ENCODE measurements at regions not wholly inside any gene's neighbourhood (a gene's known extent, or its start where the extent isn't known, plus 50 kb on each side); places are given as distances from the start of the nearest gene placed in this dataset.
"Not testable (repeated sequence)": the region's sequence is repeated elsewhere in the genome, so short reads cannot be mapped to it uniquely, and the experiment has no call there.

DNA sequence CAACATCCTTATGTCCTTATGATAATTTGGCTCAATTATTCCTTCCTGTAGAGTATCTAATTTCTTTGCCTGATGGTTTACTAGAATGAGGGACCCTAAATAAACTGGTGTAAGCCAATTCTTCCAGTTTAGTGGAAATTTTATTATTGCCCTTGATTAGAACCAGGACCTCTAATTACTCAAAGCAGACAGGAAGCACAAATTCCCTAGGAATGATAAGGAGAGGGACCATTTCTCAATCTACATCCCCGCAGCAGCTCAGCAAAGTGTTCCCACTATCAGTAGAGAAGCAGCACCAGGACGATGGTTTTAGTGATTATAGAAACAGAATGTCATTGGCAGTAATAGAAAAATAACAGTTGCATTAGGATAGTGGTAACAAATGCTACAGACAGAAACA is 97.1 kb downstream of the PLPPR4 start:
- Histone ChIP-seq H3K27me3 (ENCODE audit: control insufficient read depth, insufficient read depth, low read length) (no peaks in the 10 kb centered on the region), H3K36me3 (replicated peaks; ENCODE audit: control insufficient read depth, insufficient read depth, low read length) (no peaks in the 10 kb centered on the region), H3K4me3 (ENCODE audit: insufficient read depth, low read depth, low read length) (no peak overlapping the region)
- no peak for DNase-seq

DNA sequence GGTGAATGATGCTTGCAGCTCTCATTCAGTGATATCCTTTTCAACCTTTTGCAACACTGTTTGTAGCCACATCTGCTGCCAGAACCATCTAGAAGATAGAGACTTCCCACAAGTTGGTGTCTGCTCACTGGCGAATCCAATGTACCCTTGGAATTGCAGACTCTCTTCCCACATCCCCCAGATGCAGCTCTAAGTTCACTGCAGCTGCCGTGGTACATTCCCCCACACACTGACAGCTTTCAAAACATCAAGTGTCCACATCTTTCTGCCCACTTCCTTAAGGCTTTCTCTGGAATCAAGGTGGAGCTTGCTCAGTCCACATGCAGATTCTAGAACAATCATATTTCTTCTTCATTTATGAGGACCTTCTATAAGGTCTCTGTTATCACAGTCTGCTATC is 99.2 kb downstream of the PLPPR4 start:
- no peak for DNase-seq
- Histone ChIP-seq H3K4me3 (ENCODE audit: insufficient read depth, low read depth, low read length) (no peak overlapping the region), H3K27me3 (ENCODE audit: control insufficient read depth, insufficient read depth, low read length) (no peaks in the 10 kb centered on the region), H3K36me3 (replicated peaks; ENCODE audit: control insufficient read depth, insufficient read depth, low read length) (no peaks in the 10 kb centered on the region)

DNA sequence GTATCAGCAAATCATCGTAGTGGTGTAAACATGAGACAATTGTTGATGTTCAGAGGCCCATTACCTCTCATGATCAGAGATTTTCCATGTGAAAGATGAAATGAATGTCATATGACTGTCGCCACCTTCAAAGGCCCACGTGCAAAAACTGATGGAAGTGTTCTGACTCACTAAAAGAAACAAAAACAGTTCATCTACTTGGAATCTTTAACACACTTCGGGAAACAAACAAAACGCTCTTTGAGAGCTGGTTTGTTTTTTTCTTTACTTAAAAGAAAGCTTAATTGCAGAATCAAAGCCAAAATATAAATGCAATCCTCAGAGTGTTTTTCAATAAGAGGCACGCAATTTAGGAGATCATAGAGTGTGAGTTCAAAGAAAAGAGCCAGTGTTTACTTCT is 100.8 kb downstream of the PLPPR4 start:
- Histone ChIP-seq H3K36me3 (replicated peaks; ENCODE audit: control insufficient read depth, insufficient read depth, low read length) (no peaks in the 10 kb centered on the region), H3K4me3 (ENCODE audit: insufficient read depth, low read depth, low read length) (no peak overlapping the region), H3K27me3 (ENCODE audit: control insufficient read depth, insufficient read depth, low read length) (no peaks in the 10 kb centered on the region)
- no peak for DNase-seq

- H3K27me3 ChIP-seq (ENCODE audit: control insufficient read depth, insufficient read depth, low read length) = no peaks in the 10 kb centered on the region
- no peak for DNase-seq
- no peaks in the 10 kb centered on the region for H3K36me3 ChIP-seq (replicated peaks; ENCODE audit: control insufficient read depth, insufficient read depth, low read length)
- no peak overlapping the region for H3K4me3 ChIP-seq (ENCODE audit: insufficient read depth, low read depth, low read length)
Observed at GRCh38 chr1:99365545-99365944, 101.3 kb downstream of the PLPPR4 start.

DNA sequence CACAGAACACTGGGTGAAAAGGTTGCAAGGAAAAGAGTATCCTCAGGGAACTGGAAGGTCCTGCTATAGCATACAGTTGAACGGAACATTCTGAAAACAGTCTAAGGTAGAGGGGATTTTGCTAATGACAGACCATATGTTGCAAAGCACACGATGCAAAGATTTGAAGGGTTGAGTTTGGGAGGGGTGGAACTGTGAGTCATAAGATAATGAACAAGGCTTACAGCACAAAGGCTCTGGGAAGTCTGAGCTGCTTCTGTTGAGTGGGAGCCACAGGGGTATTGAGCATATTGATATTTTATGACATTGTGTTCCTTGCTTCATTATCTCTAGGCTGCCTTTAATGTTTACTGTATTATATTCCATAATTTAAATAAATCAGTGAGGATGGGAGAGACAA is 104.9 kb downstream of the PLPPR4 start:
- Histone ChIP-seq H3K4me3 (ENCODE audit: insufficient read depth, low read depth, low read length) (no peak overlapping the region), H3K27me3 (ENCODE audit: control insufficient read depth, insufficient read depth, low read length) (no peaks in the 10 kb centered on the region), H3K36me3 (replicated peaks; ENCODE audit: control insufficient read depth, insufficient read depth, low read length) (no peaks in the 10 kb centered on the region)
- no peak for DNase-seq

DNA sequence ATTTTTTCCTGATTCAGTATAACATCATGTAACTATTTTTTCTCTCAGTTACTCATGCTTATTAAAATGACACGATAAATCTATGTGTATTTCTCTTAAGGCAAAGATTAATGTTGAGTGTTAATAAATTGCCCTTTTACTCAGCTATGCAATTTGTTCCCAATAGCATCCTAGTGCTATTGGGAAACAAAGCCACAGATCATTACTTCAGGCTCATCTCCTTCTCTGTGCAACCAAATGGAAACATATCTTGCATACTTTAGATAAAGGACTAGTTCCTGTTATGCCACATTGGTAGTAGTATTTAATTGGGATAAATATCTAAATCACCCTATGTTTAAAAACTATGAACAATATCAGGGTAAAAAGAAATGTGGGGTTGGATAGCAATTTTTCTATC is 106.2 kb downstream of the PLPPR4 start:
- Histone ChIP-seq H3K27me3 (ENCODE audit: control insufficient read depth, insufficient read depth, low read length) (no peaks in the 10 kb centered on the region), H3K36me3 (replicated peaks; ENCODE audit: control insufficient read depth, insufficient read depth, low read length) (no peaks in the 10 kb centered on the region), H3K4me3 (ENCODE audit: insufficient read depth, low read depth, low read length) (no peak overlapping the region)
- DNase-seq = no peak

DNA sequence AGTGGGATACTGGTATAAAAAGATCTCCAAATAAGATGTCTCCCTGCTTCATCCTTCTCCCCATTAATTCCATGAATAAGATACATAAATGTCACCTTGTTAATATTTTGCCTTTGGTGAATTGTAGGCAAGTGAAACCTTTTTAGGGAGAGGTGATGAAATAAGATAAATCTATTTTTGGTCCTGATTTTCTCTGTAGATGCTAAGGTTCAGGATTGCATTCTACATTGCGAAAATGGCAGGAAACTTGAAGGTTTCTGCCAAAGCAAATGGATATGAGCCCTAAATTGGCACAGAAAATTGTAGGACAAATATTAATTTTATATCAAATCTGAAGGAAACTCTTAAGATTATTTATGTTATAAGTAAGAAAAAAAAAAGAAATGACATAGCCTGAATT is 107.1 kb downstream of the PLPPR4 start:
- Histone ChIP-seq H3K4me3 (ENCODE audit: insufficient read depth, low read depth, low read length) (no peak overlapping the region), H3K36me3 (replicated peaks; ENCODE audit: control insufficient read depth, insufficient read depth, low read length) (no peaks in the 10 kb centered on the region), H3K27me3 (ENCODE audit: control insufficient read depth, insufficient read depth, low read length) (no peaks in the 10 kb centered on the region)
- DNase-seq = no peak

DNA sequence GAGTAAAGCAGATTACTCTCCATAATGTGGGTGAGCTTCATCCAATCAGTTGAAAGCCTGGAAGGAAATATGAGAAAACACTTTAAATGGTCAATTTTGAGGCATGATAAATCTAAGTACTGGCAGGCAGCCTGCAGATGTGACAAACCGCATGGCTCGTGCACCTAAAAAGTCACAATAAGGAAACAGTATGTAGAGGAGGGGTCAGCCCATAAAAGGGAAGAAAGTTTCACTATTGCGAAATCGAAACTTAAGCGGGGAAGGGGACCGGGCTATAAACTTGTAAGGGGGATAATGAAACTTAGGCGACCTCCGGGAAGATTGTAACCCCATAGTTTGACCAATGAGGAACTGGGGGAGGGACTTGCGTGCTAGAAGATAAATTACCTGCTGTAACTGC is 109.8 kb downstream of the PLPPR4 start:
- Histone ChIP-seq H3K27me3 (ENCODE audit: control insufficient read depth, insufficient read depth, low read length) (no peaks in the 10 kb centered on the region), H3K36me3 (replicated peaks; ENCODE audit: control insufficient read depth, insufficient read depth, low read length) (no peaks in the 10 kb centered on the region), H3K4me3 (ENCODE audit: insufficient read depth, low read depth, low read length) (no peak overlapping the region)
- no peak for DNase-seq

GRCh38 chr1:99374693-99375092 is 110.4 kb downstream of the PLPPR4 start:
- H3K27me3 ChIP-seq (ENCODE audit: control insufficient read depth, insufficient read depth, low read length); DNase-seq; H3K4me3 ChIP-seq (ENCODE audit: insufficient read depth, low read depth, low read length); H3K36me3 ChIP-seq (replicated peaks; ENCODE audit: control insufficient read depth, insufficient read depth, low read length): not testable (repeated sequence)

DNA sequence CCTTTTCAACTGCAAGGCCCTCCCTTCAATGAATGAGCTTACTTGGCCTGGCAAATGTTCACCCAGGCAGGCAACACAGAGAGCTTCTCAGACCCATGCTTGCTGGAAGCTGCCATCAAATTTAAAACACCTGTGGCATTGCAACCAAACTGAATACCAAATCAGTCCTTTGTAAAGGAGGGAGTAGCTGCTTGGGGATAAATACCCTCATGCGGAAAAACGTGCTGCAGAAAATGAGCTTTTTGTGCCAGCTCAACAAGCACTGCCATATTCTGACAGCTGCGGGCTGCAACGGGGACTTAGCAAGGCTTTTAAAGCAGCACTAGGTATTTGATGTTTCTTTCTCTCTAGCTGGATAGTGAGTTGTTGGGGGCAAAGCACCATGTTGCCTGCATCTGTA is 119.7 kb downstream of the PLPPR4 start:
- no peaks in the 10 kb centered on the region for H3K36me3 ChIP-seq (replicated peaks; ENCODE audit: control insufficient read depth, insufficient read depth, low read length)
- H3K4me3 ChIP-seq (ENCODE audit: insufficient read depth, low read depth, low read length) = no peak overlapping the region
- no peak for DNase-seq
- no peaks in the 10 kb centered on the region for H3K27me3 ChIP-seq (ENCODE audit: control insufficient read depth, insufficient read depth, low read length)

GRCh38 chr1:99385852-99386251 is 121.6 kb downstream of the PLPPR4 start:
- DNase-seq = no peak
- Histone ChIP-seq H3K36me3 (replicated peaks; ENCODE audit: control insufficient read depth, insufficient read depth, low read length) (no peaks in the 10 kb centered on the region), H3K27me3 (ENCODE audit: control insufficient read depth, insufficient read depth, low read length) (no peaks in the 10 kb centered on the region), H3K4me3 (ENCODE audit: insufficient read depth, low read depth, low read length) (no peak overlapping the region)

DNA sequence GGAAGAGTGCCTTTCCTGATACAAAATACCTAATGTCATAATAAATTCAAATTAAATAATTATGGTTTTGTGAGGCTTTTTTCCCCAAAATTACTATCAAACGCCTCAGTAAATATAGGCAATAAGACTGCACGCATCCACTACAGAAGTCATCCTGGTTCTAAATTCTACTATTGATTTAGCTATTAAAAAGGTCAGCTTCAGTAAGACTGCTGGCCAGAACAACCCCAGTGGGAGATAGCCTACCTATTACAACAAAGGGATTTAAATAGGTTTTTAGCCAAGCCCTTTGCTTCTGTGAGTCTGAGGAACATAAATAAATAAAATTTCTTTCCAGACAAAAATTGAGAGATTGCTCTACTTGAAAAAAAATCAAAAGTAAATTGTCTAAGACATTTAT is 132.1 kb downstream of the PLPPR4 start:
- Histone ChIP-seq H3K27me3 (ENCODE audit: control insufficient read depth, insufficient read depth, low read length) (no peaks in the 10 kb centered on the region), H3K4me3 (ENCODE audit: insufficient read depth, low read depth, low read length) (no peak overlapping the region), H3K36me3 (replicated peaks; ENCODE audit: control insufficient read depth, insufficient read depth, low read length) (no peaks in the 10 kb centered on the region)
- DNase-seq = no peak

- Histone ChIP-seq H3K4me3 (ENCODE audit: insufficient read depth, low read depth, low read length) (no peak overlapping the region), H3K36me3 (replicated peaks; ENCODE audit: control insufficient read depth, insufficient read depth, low read length) (no peaks in the 10 kb centered on the region), H3K27me3 (ENCODE audit: control insufficient read depth, insufficient read depth, low read length) (no peaks in the 10 kb centered on the region)
- DNase-seq = no peak
Observed at GRCh38 chr1:99397029-99397428, 132.7 kb downstream of the PLPPR4 start.

DNA sequence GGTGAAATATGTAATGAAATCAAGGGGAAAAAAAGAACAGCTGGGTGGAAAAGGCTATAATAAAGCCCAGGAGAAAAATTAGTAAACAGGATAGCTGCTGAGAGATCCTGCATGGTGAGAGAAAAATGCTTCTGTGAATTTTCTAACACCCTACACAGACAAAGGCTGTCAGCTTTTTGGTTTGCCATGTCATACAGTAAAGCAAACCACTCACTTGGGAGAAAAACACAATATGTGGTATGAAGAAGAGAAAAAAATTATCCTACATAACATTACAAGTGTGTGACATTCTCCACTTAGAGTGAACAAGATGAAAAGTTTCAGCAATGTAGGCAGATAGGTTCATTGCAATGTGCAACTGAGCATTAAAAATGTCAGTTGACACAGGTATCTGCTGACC is 133.6 kb downstream of the PLPPR4 start:
- H3K27me3 ChIP-seq (ENCODE audit: control insufficient read depth, insufficient read depth, low read length) = no peaks in the 10 kb centered on the region
- DNase-seq = no peak
- H3K36me3 ChIP-seq (replicated peaks; ENCODE audit: control insufficient read depth, insufficient read depth, low read length) = no peaks in the 10 kb centered on the region
- no peak overlapping the region for H3K4me3 ChIP-seq (ENCODE audit: insufficient read depth, low read depth, low read length)

DNA sequence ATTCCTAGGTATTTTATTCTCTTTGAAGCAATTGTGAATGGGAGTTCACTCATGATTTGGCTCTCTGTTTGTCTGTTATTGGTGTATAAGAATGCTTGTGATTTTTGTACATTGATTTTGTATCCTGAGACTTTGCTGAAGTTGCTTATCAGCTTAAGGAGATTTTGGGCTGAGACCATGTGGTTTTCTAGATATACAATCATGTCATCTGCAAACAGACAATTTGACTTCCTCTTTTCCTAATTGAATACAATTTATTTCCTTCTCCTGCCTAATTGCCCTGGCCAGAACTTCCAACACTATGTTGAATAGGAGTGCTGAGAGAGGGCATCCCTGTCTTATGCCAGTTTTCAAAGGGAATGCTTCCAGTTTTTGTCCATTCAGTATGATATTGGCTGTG is 137.3 kb downstream of the PLPPR4 start:
- not testable (repeated sequence) for DNase-seq; H3K27me3 ChIP-seq (ENCODE audit: control insufficient read depth, insufficient read depth, low read length); H3K4me3 ChIP-seq (ENCODE audit: insufficient read depth, low read depth, low read length); H3K36me3 ChIP-seq (replicated peaks; ENCODE audit: control insufficient read depth, insufficient read depth, low read length)

GRCh38 chr1:99404399-99404798 is 140.1 kb downstream of the PLPPR4 start:
- H3K36me3 ChIP-seq (replicated peaks; ENCODE audit: control insufficient read depth, insufficient read depth, low read length); H3K4me3 ChIP-seq (ENCODE audit: insufficient read depth, low read depth, low read length); H3K27me3 ChIP-seq (ENCODE audit: control insufficient read depth, insufficient read depth, low read length); DNase-seq: not testable (repeated sequence)

Measured in H7 (cell line).